HepG2 (cell line): ENCODE measurements at regions not wholly inside any gene's neighbourhood (a gene's known extent, or its start where the extent isn't known, plus 50 kb on each side); places are given as distances from the start of the nearest gene placed in this dataset.

Experiments
- FLYWCH1 ChIP-seq: sonication (generic); formaldehyde crosslinking; IDR thresholded peaks from 2 replicates; pipeline ENCODE4 v1.8.1; 2023; ENCODE audit warnings: mild to moderate bottlenecking, missing genetic modification reagents
- POGZ ChIP-seq: sonication (generic); formaldehyde crosslinking; IDR thresholded peaks from 2 replicates; pipeline ENCODE4 v1.4.0; 2020; ENCODE audit warnings: mild to moderate bottlenecking, missing genetic modification reagents
- SP1 ChIP-seq, 2 experiments: fragments of 450-650 bp in 1 of 2; sonication (generic) in 1 of 2; formaldehyde crosslinking in 1 of 2; IDR thresholded peaks; 2 replicates each; pipeline versions ENCODE4 v1.4.0 to v1.6.1; 2016 to 2020; ENCODE audit warnings: missing genetic modification reagents in 1 of 2
- TOPORS ChIP-seq: sonication (generic); formaldehyde crosslinking; IDR thresholded peaks from 2 replicates; pipeline ENCODE4 v1.8.0; 2023; ENCODE audit warnings: mild to moderate bottlenecking, missing genetic modification reagents
- ZKSCAN1 ChIP-seq: fragments of 150-350 bp; IDR thresholded peaks from 2 replicates; pipeline ENCODE4 v1.6.1; 2014; ENCODE audit warnings: low read length
- TF ChIP-seq, protein P1 (sequence below): sonication (generic); formaldehyde crosslinking; IDR thresholded peaks from 2 replicates; pipeline ENCODE4 v1.8.1; 2023; ENCODE audit warnings: missing genetic modification reagents, inconsistent platforms, borderline replicate concordance
- TF ChIP-seq, protein P2 (sequence below): sonication (generic); formaldehyde crosslinking; IDR thresholded peaks from 2 replicates; pipeline ENCODE4 v1.8.0; 2023; ENCODE audit warnings: mild to moderate bottlenecking, missing genetic modification reagents

DNA sequence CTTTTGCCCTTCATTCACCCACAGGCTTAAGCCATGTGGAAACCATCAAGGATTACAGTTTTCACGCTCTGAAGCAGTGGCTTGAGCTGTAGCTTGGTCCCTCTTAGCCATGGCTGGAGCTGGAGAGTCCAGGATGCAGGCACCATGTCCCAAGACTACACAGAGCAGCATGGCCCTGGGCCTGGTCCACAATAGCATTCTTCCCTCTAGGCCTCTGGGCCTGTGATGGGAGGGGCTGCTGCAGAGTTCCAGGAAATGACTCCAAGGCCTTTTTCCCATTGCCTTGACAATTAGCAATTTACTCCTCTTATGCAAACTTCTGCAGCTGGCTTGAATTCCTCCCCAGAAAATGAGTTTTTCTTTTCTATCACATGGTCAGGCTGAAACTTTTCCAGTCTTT lies 211.3 kb downstream of the RERGL start:
- no peak for TF ChIP-seq FLYWCH1 (CRISPR knock-in tag)
- TF ChIP-seq SP1 (IDR thresholded peaks at IDR 0.05), result no peak
- TF ChIP-seq SP1 (CRISPR knock-in tag; IDR thresholded peaks at IDR 0.05), result no peak
- TF ChIP-seq POGZ (CRISPR knock-in tag), result no peak
- TF ChIP-seq, protein P1, sequence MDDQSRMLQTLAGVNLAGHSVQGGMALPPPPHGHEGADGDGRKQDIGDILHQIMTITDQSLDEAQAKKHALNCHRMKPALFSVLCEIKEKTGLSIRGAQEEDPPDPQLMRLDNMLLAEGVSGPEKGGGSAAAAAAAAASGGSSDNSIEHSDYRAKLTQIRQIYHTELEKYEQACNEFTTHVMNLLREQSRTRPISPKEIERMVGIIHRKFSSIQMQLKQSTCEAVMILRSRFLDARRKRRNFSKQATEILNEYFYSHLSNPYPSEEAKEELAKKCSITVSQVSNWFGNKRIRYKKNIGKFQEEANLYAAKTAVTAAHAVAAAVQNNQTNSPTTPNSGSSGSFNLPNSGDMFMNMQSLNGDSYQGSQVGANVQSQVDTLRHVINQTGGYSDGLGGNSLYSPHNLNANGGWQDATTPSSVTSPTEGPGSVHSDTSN (CRISPR knock-in tag), result no peak
- TF ChIP-seq, protein P2, sequence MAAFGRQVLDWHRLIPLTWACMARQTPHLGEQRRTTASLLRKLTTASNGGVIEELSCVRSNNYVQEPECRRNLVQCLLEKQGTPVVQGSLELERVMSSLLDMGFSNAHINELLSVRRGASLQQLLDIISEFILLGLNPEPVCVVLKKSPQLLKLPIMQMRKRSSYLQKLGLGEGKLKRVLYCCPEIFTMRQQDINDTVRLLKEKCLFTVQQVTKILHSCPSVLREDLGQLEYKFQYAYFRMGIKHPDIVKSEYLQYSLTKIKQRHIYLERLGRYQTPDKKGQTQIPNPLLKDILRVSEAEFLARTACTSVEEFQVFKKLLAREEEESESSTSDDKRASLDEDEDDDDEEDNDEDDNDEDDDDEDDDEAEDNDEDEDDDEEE (CRISPR knock-in tag), result no peak
- TF ChIP-seq TOPORS (CRISPR knock-in tag), result no peak
- no peak for TF ChIP-seq ZKSCAN1
